HepG2 (cell line): ENCODE measurements at regions not wholly inside any gene's neighbourhood (a gene's known extent, or its start where the extent isn't known, plus 50 kb on each side); places are given as distances from the start of the nearest gene placed in this dataset.

ENCODE experiments used
- ATAC-seq: fragments of 200-7000 bp; cut with Tn5 transposase; 3 replicates; pipeline ENCODE4 v1.9.1; 2020; ENCODE audit warnings: mild to moderate bottlenecking, moderate library complexity
- BruUV-seq: library from RNA; stranded (reverse); fragments of 400-500 nt; replicated peaks from 2 replicates; lab custom pipeline; 2021; lab: Mats Ljungman, UMichigan
- CTCF ChIA-PET: fragments of 300-600 bp; formaldehyde crosslinking; extraction: SDS; loops from one replicate; lab custom pipeline; 2021; ENCODE audit warnings: low total read pairs, inconsistent platforms, low intra/inter-chr PET ratio; lab: Yijun Ruan, JAX
- POLR2A ChIA-PET: fragments of 350-600 bp; sonication (Branson Sonifier 250); formaldehyde crosslinking; loops from one replicate; lab custom pipeline; 2020; ENCODE audit warnings: antibody characterized with exemption, inconsistent platforms; lab: Yijun Ruan, JAX
- DNase-seq: peaks from one replicate; pipeline ENCODE4 v3.0.0-alpha.2; 2015; ENCODE audit warnings: low spot score
- FAIRE-seq: peaks from 3 replicates; lab custom pipeline; 2011; peaks lifted over from hg19 to GRCh38; lab: Jason Lieb, UNC
- H2AFZ ChIP-seq: one replicate; pipeline ENCODE4 v1.6.1; 2011; ENCODE audit warnings: low read length, inconsistent platforms
- H3K27ac ChIP-seq: fragments of 300-600 bp; 3 replicates; pipeline ENCODE4 v1.8.0; 2011; ENCODE audit warnings: mixed run types, mild to moderate bottlenecking, mixed read lengths, low read length, inconsistent platforms; ENCODE audit not compliant: insufficient read depth; ENCODE audit errors: extremely low read length
- H3K27me3 ChIP-seq, 2 experiments: fragments of 200-600 bp in 1 of 2; 2 replicates in 1 of 2; 3 replicates in 1 of 2; pipeline versions ENCODE4 v1.6.0 to v1.8.0; 2011; ENCODE audit warnings: low read length in 2 of 2, mild to moderate bottlenecking in 2 of 2, moderate library complexity in 2 of 2, inconsistent platforms in 1 of 2; ENCODE audit not compliant: insufficient read depth in 2 of 2, control insufficient read depth in 1 of 2
- H3K36me3 ChIP-seq, 2 experiments: fragments of 200-600 bp in 1 of 2; replicated peaks in 1 of 2; 2 replicates in 1 of 2; 3 replicates in 1 of 2; pipeline versions ENCODE4 v1.5.1 to v1.8.0; 2011; ENCODE audit warnings: low read length in 2 of 2, inconsistent platforms in 1 of 2; ENCODE audit not compliant: insufficient read depth in 2 of 2, control insufficient read depth in 1 of 2
- H3K4me1 ChIP-seq: 2 replicates; pipeline ENCODE4 v1.5.1; 2012; ENCODE audit warnings: low read length, inconsistent platforms; ENCODE audit not compliant: insufficient read depth
- H3K4me2 ChIP-seq: 2 replicates; pipeline ENCODE4 v1.6.0; 2011; ENCODE audit warnings: low read depth, low read length, inconsistent platforms
- H3K4me3 ChIP-seq, 3 experiments: fragments of 200-600 bp in 1 of 3; sonication (generic), shearing (Covaris generic) in 1 of 3; replicated peaks in 1 of 3; 2 replicates each; pipeline ENCODE4 v1.5.1; 2011 to 2016; ENCODE audit warnings: low read length in 3 of 3, inconsistent platforms in 2 of 3, low read depth in 2 of 3, mild to moderate bottlenecking in 2 of 3, control low read depth in 1 of 3, mixed read lengths in 1 of 3; ENCODE audit not compliant: insufficient read depth in 1 of 3
- H3K79me2 ChIP-seq: one replicate; pipeline ENCODE4 v1.6.1; 2011; ENCODE audit warnings: low read length, inconsistent platforms; ENCODE audit not compliant: insufficient read depth
- H3K9ac ChIP-seq: 2 replicates; pipeline ENCODE4 v1.6.0; 2011; ENCODE audit warnings: mild to moderate bottlenecking, low read depth, low read length, inconsistent platforms; ENCODE audit not compliant: insufficient read depth
- H3K9me3 ChIP-seq: 2 replicates; pipeline ENCODE4 v1.5.1; 2012; ENCODE audit warnings: mild to moderate bottlenecking, low read length
- H4K20me1 ChIP-seq: 2 replicates; pipeline ENCODE4 v1.6.0; 2011; ENCODE audit warnings: inconsistent platforms, mild to moderate bottlenecking, low read length, moderate library complexity; ENCODE audit not compliant: insufficient read depth
- AHR ChIP-seq: IDR thresholded peaks from 2 replicates; pipeline ENCODE4 v1.6.1; 2018; ENCODE audit warnings: missing genetic modification reagents, missing compliant biosample characterization
- MED13 ChIP-seq: sonication (generic); formaldehyde crosslinking; IDR thresholded peaks from 2 replicates; pipeline ENCODE4 v1.5.0; 2020; ENCODE audit warnings: missing genetic modification reagents
- MIXL1 ChIP-seq: IDR thresholded peaks from 2 replicates; pipeline ENCODE4 v1.6.1; 2016
- NCOA2 ChIP-seq: sonication (generic); formaldehyde crosslinking; IDR thresholded peaks from 2 replicates; pipeline ENCODE4 v1.8.0; 2022; ENCODE audit warnings: inconsistent platforms
- NR2C2 ChIP-seq: sonication (generic); formaldehyde crosslinking; IDR thresholded peaks from 2 replicates; pipeline ENCODE4 v1.4.0; 2020; ENCODE audit warnings: missing genetic modification reagents, mild to moderate bottlenecking, moderate library complexity, borderline replicate concordance
- PHF21A ChIP-seq: sonication (generic); formaldehyde crosslinking; IDR thresholded peaks from 2 replicates; pipeline ENCODE4 v1.5.0; 2020; ENCODE audit warnings: mild to moderate bottlenecking, missing genetic modification reagents
- RAD51 ChIP-seq: fragments of 450-650 bp; IDR thresholded peaks from 2 replicates; pipeline ENCODE4 v1.6.1; 2016; ENCODE audit warnings: borderline replicate concordance
- RFXANK ChIP-seq: IDR thresholded peaks from 2 replicates; pipeline ENCODE4 v1.6.1; 2016
- ZNF274 ChIP-seq: sonication (generic); formaldehyde crosslinking; IDR thresholded peaks from 2 replicates; pipeline ENCODE4 v1.5.1; 2020; ENCODE audit warnings: mild to moderate bottlenecking, missing genetic modification reagents
- ZNF432 ChIP-seq: sonication (generic); formaldehyde crosslinking; IDR thresholded peaks from 2 replicates; pipeline ENCODE4 v1.5.0; 2020; ENCODE audit warnings: missing genetic modification reagents, mild to moderate bottlenecking, borderline replicate concordance
- ZNF484 ChIP-seq: sonication (generic); formaldehyde crosslinking; IDR thresholded peaks from 2 replicates; pipeline ENCODE4 v1.5.1; 2020; ENCODE audit warnings: mild to moderate bottlenecking, low read depth, missing genetic modification reagents, borderline replicate concordance
- ZNF577 ChIP-seq: sonication (generic); formaldehyde crosslinking; IDR thresholded peaks from 2 replicates; pipeline ENCODE4 v1.4.0; 2020; ENCODE audit warnings: mild to moderate bottlenecking, low read depth, missing genetic modification reagents, borderline replicate concordance
- ZNF782 ChIP-seq: sonication (generic); formaldehyde crosslinking; IDR thresholded peaks from 2 replicates; pipeline ENCODE4 v1.4.0; 2020; ENCODE audit warnings: missing genetic modification reagents, mild to moderate bottlenecking, borderline replicate concordance
- ZSCAN22 ChIP-seq: sonication (generic); formaldehyde crosslinking; IDR thresholded peaks from 2 replicates; pipeline ENCODE4 v1.4.0; 2020; ENCODE audit warnings: mild to moderate bottlenecking, missing genetic modification reagents
- WGBS: methylation state at CpG from one replicate; pipeline ENCODE4 v1.1.6; 2017; ENCODE audit warnings: low lambda C conversion rate; 5-methylcytosine and 5-hydroxymethylcytosine counted together
- in situ Hi-C: cut with HindIII; loops from 2 replicates; pipeline ENCODE4 v1.10.0; 2017; ENCODE audit warnings: low pct_unique_long_range_greater_than_20kb; ENCODE audit not compliant: extremely low pct_ligation_motif_present
- intact Hi-C: fragments of 100-400 bp; cut with micrococcal nuclease; formaldehyde crosslinking; loops from one replicate; pipeline ENCODE4 v1.10.0; 2022; ENCODE audit not compliant: unreplicated experiment
- TF ChIP-seq, protein P1 (sequence below), 2 experiments: sonication (generic) in 1 of 2; formaldehyde crosslinking in 1 of 2; IDR thresholded peaks; 2 replicates each; pipeline versions ENCODE4 v1.4.0 to v1.6.1; 2018 to 2020; ENCODE audit warnings: missing genetic modification reagents in 2 of 2, borderline replicate concordance in 1 of 2, low read depth in 1 of 2, mild to moderate bottlenecking in 1 of 2, missing biosample characterization in 1 of 2
- TF ChIP-seq, protein P2 (sequence below), 2 experiments: fragments of 450-650 bp in 1 of 2; sonication (generic) in 1 of 2; formaldehyde crosslinking; IDR thresholded peaks; 2 replicates each; pipeline versions ENCODE4 v1.5.0 to v1.8.0; 2020 to 2022; ENCODE audit warnings: mild to moderate bottlenecking in 1 of 2, missing genetic modification reagents in 1 of 2
- TF ChIP-seq, protein P3 (sequence below): sonication (generic); formaldehyde crosslinking; IDR thresholded peaks from 2 replicates; pipeline ENCODE4 v1.4.0; 2020; ENCODE audit warnings: missing genetic modification reagents, mild to moderate bottlenecking, borderline replicate concordance

DNA sequence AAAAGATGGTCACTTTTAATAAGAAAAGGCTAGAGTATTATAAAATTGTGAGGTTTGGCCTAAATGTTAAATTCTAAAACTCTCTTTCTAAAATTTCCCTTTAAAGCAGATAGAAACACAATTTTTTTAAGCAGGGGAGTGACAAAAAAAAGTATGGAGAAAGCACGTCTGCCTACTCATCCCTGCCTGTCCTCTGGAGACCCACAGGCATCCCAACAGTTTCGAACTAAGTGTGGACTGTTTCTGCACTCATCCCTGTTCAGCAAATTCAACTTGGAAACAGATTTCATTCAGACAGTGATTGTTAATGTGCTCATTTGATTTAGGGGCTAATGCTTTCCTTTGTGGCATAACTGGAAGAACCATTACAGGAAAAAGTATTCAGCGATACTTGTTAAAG lies 192.6 kb upstream of the CXCL12 start:
- no peak for ATAC-seq
- ChIA-PET CTCF (no interaction called here), POLR2A (no interaction called here)
- FAIRE-seq, result no peak
- TF ChIP-seq ZNF432, result no peak
- TF ChIP-seq ZNF274, result no peak
- TF ChIP-seq, protein P1, sequence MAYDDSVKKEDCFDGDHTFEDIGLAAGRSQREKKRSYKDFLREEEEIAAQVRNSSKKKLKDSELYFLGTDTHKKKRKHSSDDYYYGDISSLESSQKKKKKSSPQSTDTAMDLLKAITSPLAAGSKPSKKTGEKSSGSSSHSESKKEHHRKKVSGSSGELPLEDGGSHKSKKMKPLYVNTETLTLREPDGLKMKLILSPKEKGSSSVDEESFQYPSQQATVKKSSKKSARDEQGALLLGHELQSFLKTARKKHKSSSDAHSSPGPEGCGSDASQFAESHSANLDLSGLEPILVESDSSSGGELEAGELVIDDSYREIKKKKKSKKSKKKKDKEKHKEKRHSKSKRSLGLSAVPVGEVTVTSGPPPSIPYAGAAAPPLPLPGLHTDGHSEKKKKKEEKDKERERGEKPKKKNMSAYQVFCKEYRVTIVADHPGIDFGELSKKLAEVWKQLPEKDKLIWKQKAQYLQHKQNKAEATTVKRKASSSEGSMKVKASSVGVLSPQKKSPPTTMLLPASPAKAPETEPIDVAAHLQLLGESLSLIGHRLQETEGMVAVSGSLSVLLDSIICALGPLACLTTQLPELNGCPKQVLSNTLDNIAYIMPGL (CRISPR knock-in tag; IDR thresholded peaks at IDR 0.05; ENCODE audit: borderline replicate concordance in 1 of 2, low read depth in 1 of 2), result no peak
- TF ChIP-seq RFXANK, result no peak
- TF ChIP-seq RAD51, result no peak
- TF ChIP-seq NCOA2 (CRISPR knock-in tag), result no peak
- no peak for TF ChIP-seq MED13 (CRISPR knock-in tag)
- TF ChIP-seq ZNF577, result no peak
- no peak for TF ChIP-seq ZNF782 (CRISPR knock-in tag)
- TF ChIP-seq ZSCAN22 (CRISPR knock-in tag), result no peak
- no peak for TF ChIP-seq ZNF484 (CRISPR knock-in tag)
- no peak for TF ChIP-seq NR2C2
- TF ChIP-seq PHF21A, result no peak
- no peak for TF ChIP-seq AHR (CRISPR knock-in tag)
- TF ChIP-seq, protein P2, sequence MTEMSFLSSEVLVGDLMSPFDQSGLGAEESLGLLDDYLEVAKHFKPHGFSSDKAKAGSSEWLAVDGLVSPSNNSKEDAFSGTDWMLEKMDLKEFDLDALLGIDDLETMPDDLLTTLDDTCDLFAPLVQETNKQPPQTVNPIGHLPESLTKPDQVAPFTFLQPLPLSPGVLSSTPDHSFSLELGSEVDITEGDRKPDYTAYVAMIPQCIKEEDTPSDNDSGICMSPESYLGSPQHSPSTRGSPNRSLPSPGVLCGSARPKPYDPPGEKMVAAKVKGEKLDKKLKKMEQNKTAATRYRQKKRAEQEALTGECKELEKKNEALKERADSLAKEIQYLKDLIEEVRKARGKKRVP (CRISPR knock-in tag; IDR thresholded peaks at IDR 0.05), result no peak
- TF ChIP-seq, protein P3, sequence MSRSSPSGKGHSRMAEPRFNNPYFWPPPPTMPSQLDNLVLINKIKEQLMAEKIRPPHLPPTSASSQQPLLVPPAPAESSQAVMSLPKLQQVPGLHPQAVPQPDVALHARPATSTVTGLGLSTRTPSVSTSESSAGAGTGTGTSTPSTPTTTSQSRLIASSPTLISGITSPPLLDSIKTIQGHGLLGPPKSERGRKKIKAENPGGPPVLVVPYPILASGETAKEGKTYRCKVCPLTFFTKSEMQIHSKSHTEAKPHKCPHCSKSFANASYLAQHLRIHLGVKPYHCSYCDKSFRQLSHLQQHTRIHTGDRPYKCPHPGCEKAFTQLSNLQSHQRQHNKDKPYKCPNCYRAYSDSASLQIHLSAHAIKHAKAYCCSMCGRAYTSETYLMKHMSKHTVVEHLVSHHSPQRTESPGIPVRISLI (CRISPR knock-in tag), result no peak
- no peak for TF ChIP-seq MIXL1 (CRISPR knock-in tag)
- H3K27ac ChIP-seq, result no peak overlapping the region
- H3K36me3 ChIP-seq, result no peaks in the 10 kb centered on the region
- H3K27me3 ChIP-seq, result peaks cover 0 to 2% of the 10 kb centered on the region in 2 experiments; a peak in 1 of 5 replicates
- no peaks in the 10 kb centered on the region for H3K9me3 ChIP-seq
- H3K9ac ChIP-seq, result no peak overlapping the region
- in situ Hi-C loops (no loop called here), intact Hi-C loops (no loop called here)
- H3K4me3 ChIP-seq, result no peak overlapping the region
- no peaks in the 10 kb centered on the region for H3K4me1 ChIP-seq
- H2AFZ ChIP-seq, result no peak overlapping the region
- DNase-seq, result no peak
- H3K4me2 ChIP-seq, result no peak overlapping the region
- no TSS peak for BruUV-seq
- H4K20me1 ChIP-seq, result no peaks in the 10 kb centered on the region
- no peaks in the 10 kb centered on the region for H3K79me2 ChIP-seq
- 31% methylated on average over 3 of the region's 3 CpGs for WGBS
